ENCODE measurements at regions not wholly inside any gene's neighbourhood (a gene's known extent, or its start where the extent isn't known, plus 50 kb on each side); places are given as distances from the start of the nearest gene placed in this dataset.
"Not testable (repeated sequence)": the region's sequence is repeated elsewhere in the genome, so short reads cannot be mapped to it uniquely, and the experiment has no call there.

GRCh38 chr6:12482386-12483375 is 192.5 kb downstream of the EDN1 start:
- no peak for TF ChIP-seq GATA1 (IDR thresholded peaks at IDR 0.05; ENCODE audit: low read depth, low read length)
- no peak for TF ChIP-seq POLR2A (IDR thresholded peaks at IDR 0.05; ENCODE audit: low read length)
- no peak for DNase-seq

- no peak for TF ChIP-seq GATA1 (IDR thresholded peaks at IDR 0.05; ENCODE audit: low read depth, low read length)
- no peak for TF ChIP-seq POLR2A (IDR thresholded peaks at IDR 0.05; ENCODE audit: low read length)
- DNase-seq = no peak
These were observed 193.6 kb downstream of the EDN1 start for GRCh38 chr6:12483712-12484111.

GRCh38 chr6:12484519-12484918 is 194.4 kb downstream of the EDN1 start:
- no peak for TF ChIP-seq GATA1 (IDR thresholded peaks at IDR 0.05; ENCODE audit: low read depth, low read length)
- TF ChIP-seq POLR2A (IDR thresholded peaks at IDR 0.05; ENCODE audit: low read length) = no peak
- DNase-seq = no peak

- TF ChIP-seq GATA1 (IDR thresholded peaks at IDR 0.05; ENCODE audit: low read depth, low read length) (no peak), POLR2A (IDR thresholded peaks at IDR 0.05; ENCODE audit: low read length) (no peak)
- no peak for DNase-seq
These were observed 195.1 kb downstream of the EDN1 start for GRCh38 chr6:12485226-12485764.

GRCh38 chr6:12485837-12486236 is 195.7 kb downstream of the EDN1 start:
- TF ChIP-seq GATA1 (IDR thresholded peaks at IDR 0.05; ENCODE audit: low read depth, low read length) (no peak), POLR2A (IDR thresholded peaks at IDR 0.05; ENCODE audit: low read length) (no peak)
- no peak for DNase-seq

GRCh38 chr6:12490351-12490903 is 200.3 kb downstream of the EDN1 start:
- TF ChIP-seq GATA1 (IDR thresholded peaks at IDR 0.05; ENCODE audit: low read depth, low read length) = no peak
- no peak for TF ChIP-seq POLR2A (IDR thresholded peaks at IDR 0.05; ENCODE audit: low read length)
- no peak for DNase-seq

GRCh38 chr6:12490904-12491571 is 200.9 kb downstream of the EDN1 start:
- TF ChIP-seq POLR2A (IDR thresholded peaks at IDR 0.05; ENCODE audit: low read length) (no peak), GATA1 (IDR thresholded peaks at IDR 0.05; ENCODE audit: low read depth, low read length) (no peak)
- no peak for DNase-seq

GRCh38 chr6:12492929-12493328 is 202.8 kb downstream of the EDN1 start:
- not testable (repeated sequence) for DNase-seq

GRCh38 chr6:12493446-12493845 is 203.3 kb downstream of the EDN1 start:
- TF ChIP-seq POLR2A (IDR thresholded peaks at IDR 0.05; ENCODE audit: low read length) (no peak), GATA1 (IDR thresholded peaks at IDR 0.05; ENCODE audit: low read depth, low read length) (no peak)
- DNase-seq = no peak

GRCh38 chr6:12494161-12494560 is 204.0 kb downstream of the EDN1 start:
- DNase-seq = no peak
- TF ChIP-seq GATA1 (IDR thresholded peaks at IDR 0.05; ENCODE audit: low read depth, low read length) = no peak
- no peak for TF ChIP-seq POLR2A (IDR thresholded peaks at IDR 0.05; ENCODE audit: low read length)

GRCh38 chr6:12501990-12502389 is 211.8 kb downstream of the EDN1 start:
- no peak for TF ChIP-seq POLR2A (IDR thresholded peaks at IDR 0.05; ENCODE audit: low read length)
- no peak for TF ChIP-seq GATA1 (IDR thresholded peaks at IDR 0.05; ENCODE audit: low read depth, low read length)
- DNase-seq = no peak

GRCh38 chr6:12504325-12504966 is 212.1 kb upstream of the PHACTR1 start:
- no peak for TF ChIP-seq POLR2A (IDR thresholded peaks at IDR 0.05; ENCODE audit: low read length)
- no peak for TF ChIP-seq GATA1 (IDR thresholded peaks at IDR 0.05; ENCODE audit: low read depth, low read length)
- DNase-seq = peak; percentile 4 to 25

GRCh38 chr6:12505486-12505885 is 211.1 kb upstream of the PHACTR1 start:
- DNase-seq = no peak
- TF ChIP-seq POLR2A (IDR thresholded peaks at IDR 0.05; ENCODE audit: low read length) (no peak), GATA1 (IDR thresholded peaks at IDR 0.05; ENCODE audit: low read depth, low read length) (no peak)

GRCh38 chr6:12506159-12506558 is 210.4 kb upstream of the PHACTR1 start:
- DNase-seq = no peak
- no peak for TF ChIP-seq POLR2A (IDR thresholded peaks at IDR 0.05; ENCODE audit: low read length)
- no peak for TF ChIP-seq GATA1 (IDR thresholded peaks at IDR 0.05; ENCODE audit: low read depth, low read length)
